ENCODE measurements at regions not wholly inside any gene's neighbourhood (a gene's known extent, or its start where the extent isn't known, plus 50 kb on each side); places are given as distances from the start of the nearest gene placed in this dataset.

GRCh38 chr13:106917673-106918556 lies 350.0 kb upstream of the ARGLU1 start:
- CTCF ChIA-PET, result interaction anchor here (0.7 to 1.0 kb wide), 2 partner anchors 121 to 237 kb away, joined by 3 read pairs; no protein-coding TSS in a partner anchor
- Mint-ChIP-seq H3K36me3 (no peaks in the 10 kb centered on the region), H3K27me3 (ENCODE audit: low read depth) (no peaks in the 10 kb centered on the region), H3K9me3 (no peaks in the 10 kb centered on the region), H3K27ac (peak overlapping the region; percentile 87), H3K4me3 (peak overlapping the region; percentile 67), H3K4me1 (peaks cover 81% of the 10 kb centered on the region)
- DNase-seq (ENCODE audit: low spot score) (peak; percentile 84), ATAC-seq (peak; percentile 78)
- POLR2A ChIA-PET, result interaction anchor here (0.8 to 1.0 kb wide), 2 partner anchors 350 to 382 kb away, joined by 5 read pairs; partner anchors contain the start of gene ARGLU1
- TF ChIP-seq AFF4 (CRISPR knock-in tag; IDR thresholded peaks at IDR 0.05; ENCODE audit: borderline replicate concordance), result no peak; the same call in 1 of the 2 replicates
- TF ChIP-seq SMAD3 (CRISPR knock-in tag; IDR thresholded peaks at IDR 0.05; ENCODE audit: borderline replicate concordance), result 0 out of 2 replicates have a peak, but pooled peaks have one; percentile 25
- no peak for TF ChIP-seq GABPB1 (CRISPR knock-in tag; IDR thresholded peaks at IDR 0.05)
- no peak for TF ChIP-seq ZNF671 (CRISPR knock-in tag; IDR thresholded peaks at IDR 0.05)
- TF ChIP-seq JAZF1 (CRISPR knock-in tag; IDR thresholded peaks at IDR 0.05), result no peak
- TF ChIP-seq FOXP1 (CRISPR knock-in tag; IDR thresholded peaks at IDR 0.05; ENCODE audit: borderline replicate concordance), result no peak
- no peak for TF ChIP-seq PRRX2 (CRISPR knock-in tag; IDR thresholded peaks at IDR 0.05)
- peak; percentile 96 for TF ChIP-seq CTCF (IDR thresholded peaks at IDR 0.05)
- no peak for TF ChIP-seq USF2 (CRISPR knock-in tag; IDR thresholded peaks at IDR 0.05)
- TF ChIP-seq ARID4B (CRISPR knock-in tag; IDR thresholded peaks at IDR 0.05; ENCODE audit: borderline replicate concordance), result no peak
- TF ChIP-seq CREM (CRISPR knock-in tag; IDR thresholded peaks at IDR 0.05), result peak; percentile 71; the same call in 1 of the 2 replicates
- peak; percentile 86; the same call in 1 of the 2 replicates for TF ChIP-seq KAT7 (CRISPR knock-in tag; IDR thresholded peaks at IDR 0.05; ENCODE audit: borderline replicate concordance)
- TF ChIP-seq FOXJ3 (CRISPR knock-in tag; IDR thresholded peaks at IDR 0.05; ENCODE audit: borderline replicate concordance), result no peak
- TF ChIP-seq JUN (CRISPR knock-in tag; IDR thresholded peaks at IDR 0.05), result no peak
- TF ChIP-seq ZNF121 (CRISPR knock-in tag; IDR thresholded peaks at IDR 0.05), result no peak
- no peak for TF ChIP-seq ATF6 (CRISPR knock-in tag; IDR thresholded peaks at IDR 0.05)
- TF ChIP-seq ATF1 (CRISPR knock-in tag; IDR thresholded peaks at IDR 0.05), result no peak
- no peak for TF ChIP-seq PREB (CRISPR knock-in tag; IDR thresholded peaks at IDR 0.05; ENCODE audit: borderline replicate concordance)
- no peak for TF ChIP-seq TEAD4 (CRISPR knock-in tag; IDR thresholded peaks at IDR 0.05)
- no peak for TF ChIP-seq E2F1 (CRISPR knock-in tag; IDR thresholded peaks at IDR 0.05)
- no peak for TF ChIP-seq MYBL2 (CRISPR knock-in tag; IDR thresholded peaks at IDR 0.05)
